NCI-H2227 (cell line): ENCODE measurements at regions not wholly inside any gene's neighbourhood (a gene's known extent, or its start where the extent isn't known, plus 50 kb on each side); places are given as distances from the start of the nearest gene placed in this dataset.

ENCODE experiments used
- DNase-seq: peaks from one replicate; lab custom pipeline; 2025; ENCODE audit not compliant: unreplicated experiment; lab: John Stamatoyannopoulos, UW

DNA sequence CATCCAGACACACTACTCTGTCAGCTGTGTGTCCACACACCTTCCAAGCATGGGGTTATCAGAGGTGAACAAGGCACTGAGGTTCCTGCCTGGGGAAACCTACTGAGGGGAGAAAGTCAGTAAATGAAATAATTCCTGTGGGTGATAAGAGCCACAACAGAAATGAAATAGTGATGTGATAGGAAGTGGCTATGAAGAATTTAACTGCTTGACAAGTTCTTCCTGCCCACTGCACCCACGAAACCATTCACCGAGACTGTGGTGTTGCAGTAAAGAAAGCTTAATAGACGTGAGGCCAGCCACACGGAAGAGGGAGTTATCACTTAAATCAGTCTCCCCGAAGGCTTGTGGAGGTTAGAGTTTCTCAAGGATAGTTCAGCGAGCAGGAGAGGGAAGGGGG is 353.1 kb downstream of the UQCRFS1 start:
- no peak for DNase-seq

DNA sequence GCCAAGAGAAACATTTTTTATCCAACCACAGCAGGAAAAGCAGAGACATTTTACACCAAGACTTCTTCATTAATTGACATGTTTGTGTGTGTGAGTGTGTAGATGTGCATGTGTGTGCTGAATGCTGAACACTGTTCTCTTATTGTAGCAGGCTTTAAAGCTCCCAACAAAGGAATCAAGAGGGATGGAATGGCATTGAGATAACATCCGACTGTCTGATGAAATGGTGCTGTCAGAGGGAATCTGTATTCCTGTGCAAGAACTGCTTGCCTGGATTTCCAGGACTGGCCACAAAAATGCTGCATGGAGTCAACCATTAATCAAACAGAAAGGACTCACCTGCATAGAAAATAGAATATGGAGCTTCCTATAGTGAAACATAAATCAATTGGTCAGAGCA is 354.0 kb downstream of the UQCRFS1 start:
- no peak for DNase-seq

DNA sequence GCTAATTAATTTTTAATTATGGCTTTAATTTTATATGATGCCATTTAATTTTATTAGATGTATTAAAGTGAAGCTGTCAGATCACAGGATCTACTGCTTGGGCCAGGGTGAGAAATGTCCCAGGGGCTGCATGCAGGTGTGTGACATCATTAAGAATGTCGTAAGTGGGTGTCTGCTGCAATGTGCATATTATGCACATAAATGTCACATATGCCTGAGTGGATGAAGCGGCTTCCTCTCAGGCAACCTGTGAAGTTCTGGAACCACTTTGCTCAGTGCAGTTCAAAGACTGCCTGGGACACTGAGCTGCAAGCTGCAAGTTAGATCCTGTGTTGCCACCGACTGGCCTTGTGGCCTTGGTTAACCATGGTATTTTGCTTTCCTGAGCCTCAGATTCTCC is 355.0 kb downstream of the UQCRFS1 start:
- DNase-seq = no peak

DNA sequence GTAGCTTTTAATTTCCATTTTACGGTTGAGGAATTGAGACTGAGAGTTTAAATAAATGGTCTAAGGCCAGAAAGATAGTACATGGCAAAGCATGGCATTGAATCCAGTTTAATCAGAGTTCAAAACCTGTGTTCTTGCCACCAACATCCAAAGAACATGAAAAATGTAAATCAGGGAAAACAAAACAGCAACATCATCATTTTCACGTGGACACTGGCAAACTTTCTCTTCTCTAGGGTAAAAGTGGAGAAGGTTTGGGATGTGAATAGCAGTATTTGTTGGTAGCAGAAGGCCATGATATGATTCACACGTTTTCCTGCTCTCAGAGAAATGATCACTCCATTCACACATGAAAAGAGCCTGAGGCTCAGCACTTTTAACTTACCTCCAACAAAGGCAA is 357.7 kb downstream of the UQCRFS1 start:
- no peak for DNase-seq

DNA sequence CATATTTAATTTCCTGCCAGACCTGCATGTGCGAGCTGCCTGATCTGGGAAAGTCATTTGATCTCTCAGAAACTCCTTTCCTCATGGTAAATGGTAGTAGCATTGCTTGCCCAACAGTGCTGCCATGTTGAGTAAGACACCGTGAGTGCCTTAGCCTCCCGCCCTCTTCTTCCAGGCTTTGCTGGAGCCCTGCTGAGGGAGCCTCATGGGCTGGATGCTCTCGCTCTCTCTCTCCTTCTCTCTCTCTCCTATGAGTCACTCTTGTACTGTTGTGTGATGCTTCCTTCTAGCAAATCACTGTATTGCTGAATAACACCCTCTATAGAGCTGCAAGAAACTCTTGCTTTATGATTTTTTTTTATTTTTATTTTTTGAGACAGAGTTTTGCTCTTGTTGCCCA is 365.5 kb downstream of the UQCRFS1 start:
- DNase-seq = peak; percentile 54

DNA sequence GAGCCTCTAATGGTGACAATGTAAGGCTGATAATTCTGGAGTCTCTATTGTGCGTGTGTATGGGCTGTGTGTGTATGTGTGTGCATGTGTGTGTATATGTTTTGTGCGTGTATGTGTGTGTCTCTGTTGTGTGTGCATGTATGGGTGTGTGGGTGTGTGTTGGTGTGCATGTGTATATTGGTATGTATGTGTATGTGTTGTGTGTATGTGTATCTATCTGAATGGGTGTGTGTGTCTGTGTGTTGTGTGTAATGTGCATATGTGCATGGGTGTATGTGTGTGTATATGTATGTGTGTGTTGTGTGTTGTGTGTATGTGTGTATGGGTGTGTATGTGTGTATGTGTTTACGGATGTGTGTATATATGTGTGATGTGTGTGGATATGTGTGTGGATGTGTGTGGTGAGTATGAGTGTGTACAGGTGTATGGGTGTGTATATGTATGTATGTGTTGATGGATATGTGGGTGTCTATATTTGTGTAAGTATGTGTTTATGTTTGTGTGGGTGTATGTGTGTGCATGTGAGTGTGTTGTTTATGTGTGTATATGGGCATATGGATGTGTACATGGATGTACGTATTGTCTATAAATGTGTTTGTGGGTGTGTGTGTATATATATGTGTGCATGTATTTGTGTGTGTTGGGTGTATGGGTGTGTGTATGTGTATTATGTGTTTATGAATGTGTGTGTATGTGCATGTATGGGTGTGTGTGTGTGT is 366.7 kb downstream of the UQCRFS1 start:
- DNase-seq = no peak

DNA sequence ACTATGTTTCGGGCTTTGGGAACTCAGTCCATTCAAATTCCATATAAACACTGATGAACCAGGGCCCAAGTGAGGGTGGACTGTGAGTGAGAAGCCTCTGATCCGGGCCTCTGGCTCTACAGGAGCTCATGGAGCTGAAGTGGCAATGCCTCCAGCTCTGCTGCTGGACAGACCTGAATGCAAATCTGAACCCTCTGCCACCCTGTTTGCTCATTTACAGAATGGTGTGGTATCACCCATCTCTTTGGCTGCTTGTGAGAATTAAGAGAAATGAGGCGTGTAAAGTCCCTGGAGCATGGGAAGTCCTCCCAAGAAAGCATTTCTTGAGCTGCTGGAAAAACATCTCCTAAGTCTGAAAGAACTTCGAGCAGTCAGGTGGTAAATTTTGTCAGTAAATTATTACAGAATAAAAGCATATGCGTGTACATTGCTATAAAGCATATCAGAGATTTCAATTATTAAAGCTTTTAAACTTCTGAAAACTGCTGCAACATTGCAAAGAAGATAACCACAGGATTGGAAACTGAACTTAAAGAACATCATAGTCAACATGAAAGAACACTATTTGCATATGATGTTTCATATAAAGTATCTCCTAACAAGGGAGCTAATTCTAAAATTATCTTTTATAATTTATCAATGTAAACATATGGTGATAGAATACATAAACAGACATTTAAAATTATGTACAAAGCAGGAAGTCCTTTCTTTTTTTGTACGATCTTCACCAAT is 369.0 kb downstream of the UQCRFS1 start:
- DNase-seq = no peak

DNA sequence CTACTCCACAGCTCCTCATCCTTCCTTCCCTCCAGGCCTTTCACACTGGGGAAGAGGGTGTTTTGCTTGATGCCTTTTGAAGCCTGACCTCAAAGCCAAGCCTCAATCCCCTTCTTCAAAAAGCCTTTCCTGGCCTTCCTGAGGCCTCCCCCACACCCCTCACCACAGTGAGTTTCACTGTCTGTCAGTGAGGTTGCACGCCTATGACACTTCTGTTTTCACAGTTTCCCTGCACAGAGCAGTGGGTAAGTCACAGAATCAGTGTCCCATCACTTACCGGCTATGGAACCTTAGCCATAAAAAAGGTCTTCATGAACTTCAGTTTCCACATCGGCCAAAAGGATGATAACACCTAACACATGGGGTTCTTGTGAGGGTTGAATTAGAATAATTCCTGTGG is 371.4 kb downstream of the UQCRFS1 start:
- DNase-seq = no peak

DNA sequence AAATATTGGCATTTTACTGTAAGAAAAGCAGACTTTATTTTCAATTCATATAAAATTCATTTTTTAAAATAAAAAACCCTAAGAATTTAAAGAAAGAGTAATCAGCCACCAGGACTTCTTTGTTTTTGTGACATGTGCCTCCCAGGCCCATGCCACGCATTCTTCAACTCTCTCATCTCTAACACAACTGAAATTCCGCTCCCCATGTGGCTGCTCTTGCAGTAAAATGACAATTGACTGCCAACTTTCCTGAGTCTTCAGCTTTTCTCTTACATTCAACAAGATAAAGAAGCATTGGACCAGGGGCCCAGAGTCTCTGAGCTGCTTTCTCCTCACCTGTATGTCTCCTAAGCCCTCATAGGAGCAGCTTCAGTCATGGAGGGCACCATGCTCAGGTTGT is 372.1 kb downstream of the UQCRFS1 start:
- no peak for DNase-seq

DNA sequence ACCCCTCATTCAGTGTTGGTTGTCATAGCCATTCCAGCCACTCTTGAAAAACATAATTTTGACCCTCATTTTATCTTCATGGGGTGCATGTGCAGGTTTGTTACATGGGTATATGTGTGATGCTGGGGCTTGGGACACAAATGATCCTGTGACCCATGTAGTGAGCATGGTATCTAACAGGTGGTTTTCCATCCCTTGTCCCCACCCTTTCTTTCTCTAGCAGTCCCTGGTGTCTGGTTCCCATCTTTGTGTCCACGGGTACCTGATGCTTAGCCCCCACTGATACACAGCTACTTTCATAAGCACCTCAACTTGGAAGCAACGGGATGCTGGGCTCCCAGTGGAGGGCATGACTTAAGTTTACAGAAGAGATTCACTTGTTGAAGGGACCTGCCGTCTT is 373.5 kb downstream of the UQCRFS1 start:
- DNase-seq = no peak

DNA sequence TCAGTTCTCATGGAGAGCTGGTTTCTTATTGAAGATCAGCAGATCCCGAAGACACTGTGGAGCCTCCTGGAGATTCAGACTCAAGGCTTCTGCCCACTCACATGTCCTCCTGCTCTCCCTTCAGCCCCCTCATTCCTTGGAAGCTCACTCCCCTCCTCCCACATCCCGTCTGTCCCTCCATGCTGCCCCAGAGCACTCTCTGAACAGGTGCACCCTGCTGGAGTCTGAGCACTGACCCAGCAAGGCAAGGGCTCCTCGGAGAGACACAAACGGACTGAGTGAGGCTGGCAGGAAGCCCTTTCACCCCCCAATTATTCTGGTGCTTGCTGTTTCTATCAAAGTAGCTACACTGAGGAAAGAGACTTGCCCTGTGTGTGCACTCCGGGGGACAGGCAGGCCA is 374.0 kb downstream of the UQCRFS1 start:
- DNase-seq = no peak

DNA sequence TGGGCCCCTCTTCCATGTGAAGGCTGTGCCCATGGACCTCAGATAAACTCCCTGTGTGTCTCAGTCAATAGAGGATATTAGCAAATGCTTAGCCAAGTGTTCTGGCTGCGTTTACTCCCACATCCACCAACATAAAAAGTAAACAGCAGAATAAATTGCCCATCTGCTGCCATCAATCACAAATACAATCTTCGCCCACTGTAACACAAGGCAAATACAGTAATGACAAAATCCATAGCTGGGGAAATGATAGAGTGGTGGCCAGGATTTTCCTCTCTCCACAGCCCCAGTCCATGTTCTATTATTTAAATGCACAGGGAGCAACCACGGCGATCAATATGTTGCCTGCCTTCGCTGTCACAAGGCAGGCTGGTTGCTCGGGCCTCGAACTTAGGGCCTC is 376.5 kb downstream of the UQCRFS1 start:
- DNase-seq = peak; percentile 94

DNA sequence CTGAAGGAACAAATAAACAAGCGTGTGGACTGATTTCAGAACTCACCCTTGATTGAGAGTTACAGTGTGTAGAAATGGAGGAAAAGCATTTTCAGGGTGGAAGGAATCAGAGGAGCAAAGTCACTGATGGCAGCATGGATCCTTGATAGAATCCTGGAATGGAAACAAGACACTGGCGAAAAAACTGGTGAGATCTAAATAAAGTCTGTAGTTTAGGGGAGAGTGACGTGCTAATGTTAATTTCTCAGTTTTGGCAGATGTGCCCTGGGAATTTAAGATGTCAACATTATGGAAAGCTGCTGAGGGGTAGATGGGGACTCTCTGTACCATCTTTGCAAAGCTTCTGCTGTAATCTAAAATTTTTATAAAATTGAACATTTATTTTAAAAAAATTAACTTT is 378.0 kb downstream of the UQCRFS1 start:
- DNase-seq = no peak

DNA sequence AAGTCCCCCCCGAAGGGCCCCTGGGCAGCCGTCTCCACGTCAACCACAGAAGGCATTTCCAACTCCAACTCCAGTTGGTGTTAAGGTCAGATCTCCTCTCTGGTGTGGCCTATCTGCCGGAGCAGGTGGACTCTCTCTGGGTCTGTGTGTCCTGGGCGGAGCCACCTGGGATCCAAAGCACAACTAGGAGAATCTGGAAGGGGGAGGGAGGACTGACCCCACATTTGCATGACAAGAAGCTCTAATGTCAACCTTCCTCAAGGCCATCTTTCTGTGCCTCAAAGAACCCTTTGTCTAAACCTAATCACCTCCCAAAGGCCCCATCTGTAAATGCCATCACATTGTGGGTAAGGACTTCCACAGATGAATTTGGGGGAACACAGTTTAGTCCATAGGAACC is 381.5 kb downstream of the UQCRFS1 start:
- no peak for DNase-seq

DNA sequence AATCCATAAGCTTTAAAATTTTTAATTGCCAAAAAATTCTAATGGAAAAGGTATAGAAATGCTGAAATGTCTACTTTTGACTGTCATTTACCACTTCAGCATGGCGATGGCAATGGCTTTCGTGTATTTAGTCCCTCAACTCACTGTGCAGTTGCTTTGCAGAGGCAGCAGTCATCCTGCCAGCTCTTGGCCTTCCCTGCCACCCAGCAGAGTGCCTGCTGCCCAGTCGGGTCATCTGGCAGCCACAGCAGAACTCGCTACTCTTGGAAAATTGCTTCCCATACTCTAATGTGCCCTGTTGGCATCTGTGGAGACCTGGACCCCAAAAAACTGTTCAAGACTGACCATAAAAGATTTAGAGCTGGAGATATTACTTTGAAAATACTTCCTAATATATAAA is 383.2 kb downstream of the UQCRFS1 start:
- DNase-seq = no peak

DNA sequence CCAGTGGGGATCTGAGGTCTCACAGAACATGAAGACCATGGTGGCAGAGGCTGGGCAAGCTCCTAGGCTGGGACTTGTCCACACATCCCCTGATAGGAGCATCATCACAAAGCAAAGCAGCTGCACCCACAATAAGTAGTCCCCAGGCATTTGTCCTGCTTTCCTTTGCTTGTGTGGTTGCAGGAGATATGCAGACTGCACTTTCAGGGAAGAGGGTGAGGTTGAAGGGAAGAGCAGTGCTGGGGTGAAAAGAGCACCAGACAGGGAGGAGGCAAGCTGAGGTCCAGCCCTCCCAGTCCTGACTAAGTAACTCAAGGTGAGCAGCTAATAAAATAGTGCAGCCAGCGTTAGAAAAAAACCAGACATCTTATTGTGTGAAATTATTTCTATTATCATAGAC is 383.6 kb downstream of the UQCRFS1 start:
- no peak for DNase-seq

DNA sequence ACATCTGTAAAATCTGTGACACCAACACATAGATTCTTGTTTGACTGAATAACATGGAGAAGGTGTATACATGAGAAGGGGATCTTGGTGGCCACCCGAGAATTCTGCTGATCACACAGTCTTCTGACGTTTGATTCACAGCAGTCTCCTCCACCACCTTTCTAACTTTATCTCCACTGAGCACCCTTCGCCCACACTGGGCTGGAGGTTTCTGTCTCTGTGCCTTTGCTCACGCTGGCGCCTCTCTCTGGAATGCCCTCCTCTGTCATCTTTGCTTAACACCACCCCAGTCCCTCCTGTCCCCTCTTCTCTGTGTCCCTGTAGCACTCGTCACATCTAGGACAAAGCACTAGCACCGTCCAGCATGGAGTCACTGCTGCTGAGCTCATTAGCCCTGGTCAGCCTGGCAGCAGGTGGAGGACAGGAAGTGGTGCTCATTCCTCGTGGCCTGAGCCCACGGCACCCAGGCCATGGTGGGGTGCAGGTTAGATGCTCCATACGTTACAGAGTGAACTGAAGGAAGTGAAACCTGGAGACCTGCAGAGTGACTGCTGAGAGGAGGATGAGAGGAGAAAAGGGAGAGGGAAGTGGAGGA is 384.6 kb downstream of the UQCRFS1 start:
- no peak for DNase-seq

DNA sequence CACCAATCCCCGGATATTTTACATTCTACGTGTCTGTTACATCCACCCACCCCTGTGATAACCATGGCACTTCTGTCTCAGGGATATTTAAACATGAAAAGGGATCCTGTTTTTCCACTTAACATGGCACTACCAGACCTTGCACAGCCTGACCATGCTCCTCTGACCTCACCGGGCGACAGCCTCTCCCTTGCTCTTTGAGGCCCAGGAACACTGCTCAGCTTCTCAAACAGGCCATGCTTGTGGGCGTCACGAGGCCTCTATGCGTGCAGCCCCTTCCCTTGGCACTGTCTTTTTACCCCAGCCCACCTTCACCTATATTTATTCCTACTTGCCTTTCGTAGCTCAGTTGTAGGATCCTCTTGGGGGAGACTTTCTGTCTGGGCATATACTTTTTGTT is 385.6 kb downstream of the UQCRFS1 start:
- DNase-seq = no peak

DNA sequence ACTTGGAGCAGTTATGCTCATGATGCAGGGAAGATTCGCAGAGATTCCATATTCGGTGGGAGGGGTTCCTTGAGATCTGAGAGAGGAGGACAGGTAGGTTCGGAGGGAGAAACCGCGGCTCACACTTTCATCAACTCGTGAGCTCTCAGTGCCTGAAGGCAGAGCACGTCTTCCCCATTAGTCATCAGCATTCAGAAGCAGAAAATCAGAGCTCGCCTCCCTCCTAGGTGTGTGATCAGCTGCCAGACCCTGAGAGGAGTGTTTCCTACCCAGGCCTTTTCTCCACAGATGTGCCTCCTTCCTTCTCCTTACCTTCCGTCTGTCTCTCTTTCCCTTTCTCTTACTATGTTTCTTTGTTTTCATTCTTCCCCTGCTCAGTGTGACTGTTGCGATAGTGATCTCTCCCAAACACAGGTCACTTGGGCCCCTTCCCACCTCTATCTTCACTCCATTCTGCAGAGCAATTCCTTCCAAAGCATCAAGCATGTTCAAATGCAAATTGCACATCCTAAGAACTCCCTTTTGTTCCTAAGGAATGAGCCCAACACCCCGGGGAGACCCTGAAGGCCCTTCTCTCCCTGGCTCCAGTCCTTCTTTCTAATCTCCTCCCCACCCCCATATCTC is 389.5 kb downstream of the UQCRFS1 start:
- DNase-seq = no peak

DNA sequence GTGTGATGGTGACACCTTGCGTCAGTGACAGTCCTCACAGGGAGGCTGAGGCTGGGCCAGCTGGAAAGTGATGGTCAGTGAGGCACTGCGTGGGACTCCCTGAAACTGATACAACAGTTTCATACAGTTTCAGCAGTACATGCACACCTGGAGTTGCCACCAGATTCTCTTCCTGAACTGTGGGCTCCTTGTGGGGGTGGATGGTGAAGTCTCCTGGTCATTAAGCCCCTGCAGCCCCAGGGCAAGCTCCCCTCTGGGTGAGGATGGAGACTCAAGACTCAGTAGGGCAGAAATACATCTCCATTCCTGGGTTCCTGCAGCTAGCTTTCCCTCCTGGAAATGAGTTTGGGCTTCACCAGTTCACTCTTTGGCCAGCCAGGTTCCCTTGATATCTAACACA is 392.7 kb downstream of the UQCRFS1 start:
- no peak for DNase-seq

DNA sequence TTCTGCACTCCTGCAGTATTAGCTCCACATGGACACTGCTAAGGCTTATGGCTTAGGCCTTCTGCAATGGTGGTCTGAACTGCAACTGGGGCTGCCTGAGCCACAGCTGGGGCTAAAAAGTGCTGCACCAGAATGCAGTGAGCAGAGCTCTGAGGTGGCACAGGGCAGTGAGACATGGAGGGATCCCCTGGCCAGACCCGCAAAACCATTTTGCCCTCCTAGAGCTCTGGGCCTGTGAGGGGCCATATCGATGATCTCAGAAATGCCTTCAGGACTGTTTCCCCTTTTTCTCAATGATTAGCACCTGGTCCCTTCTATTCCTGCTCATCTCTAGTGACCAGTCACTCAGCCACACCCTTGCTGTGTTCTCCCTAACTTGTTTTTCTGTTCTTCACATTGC is 397.7 kb downstream of the UQCRFS1 start:
- no peak for DNase-seq

DNA sequence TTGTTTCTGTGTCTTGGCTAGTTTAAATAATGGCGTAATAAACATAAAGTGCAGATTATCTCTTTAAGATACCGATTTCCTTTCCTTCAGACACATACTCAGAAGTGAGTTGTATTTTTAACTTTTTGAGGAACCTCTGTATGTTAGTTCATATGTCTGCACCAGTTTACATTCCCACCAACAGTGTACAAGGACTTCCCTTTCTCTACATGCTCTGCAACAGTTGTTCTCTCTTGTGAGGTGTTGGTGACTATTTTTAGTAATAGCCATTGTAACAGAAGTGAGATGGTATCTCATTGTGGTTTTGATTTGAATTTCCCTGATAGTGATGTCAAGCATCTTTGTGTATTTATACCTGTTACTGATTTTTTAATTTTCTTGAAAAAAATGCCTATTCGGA is 418.6 kb downstream of the UQCRFS1 start:
- no peak for DNase-seq
